C4-2B (cell line): ENCODE measurements at regions not wholly inside any gene's neighbourhood (a gene's known extent, or its start where the extent isn't known, plus 50 kb on each side); places are given as distances from the start of the nearest gene placed in this dataset.
"Not testable (repeated sequence)": the region's sequence is repeated elsewhere in the genome, so short reads cannot be mapped to it uniquely, and the experiment has no call there.

Experiments used
- CTCF ChIP-seq: fragments of 450-650 bp; conservative IDR thresholded peaks from 2 replicates; pipeline ENCODE4 v1.5.1; 2017; ENCODE audit warnings: mild to moderate bottlenecking
- ZFX ChIP-seq: fragments of 450-650 bp; IDR thresholded peaks from 2 replicates; pipeline ENCODE4 v1.6.1; 2017

GRCh38 chr1:234809854-234810245, 199.9 kb upstream of the IRF2BP2 start:
- not testable (repeated sequence) for TF ChIP-seq CTCF, ZFX
